ENCODE measurements at regions not wholly inside any gene's neighbourhood (a gene's known extent, or its start where the extent isn't known, plus 50 kb on each side); places are given as distances from the start of the nearest gene placed in this dataset.
"Not testable (repeated sequence)": the region's sequence is repeated elsewhere in the genome, so short reads cannot be mapped to it uniquely, and the experiment has no call there.

- DNase-seq (ENCODE audit: low read depth in 2 of 2), result no peak
Observed at GRCh38 chr22:48416396-48417224, 1411.1 kb downstream of the BRD1 start.

DNA sequence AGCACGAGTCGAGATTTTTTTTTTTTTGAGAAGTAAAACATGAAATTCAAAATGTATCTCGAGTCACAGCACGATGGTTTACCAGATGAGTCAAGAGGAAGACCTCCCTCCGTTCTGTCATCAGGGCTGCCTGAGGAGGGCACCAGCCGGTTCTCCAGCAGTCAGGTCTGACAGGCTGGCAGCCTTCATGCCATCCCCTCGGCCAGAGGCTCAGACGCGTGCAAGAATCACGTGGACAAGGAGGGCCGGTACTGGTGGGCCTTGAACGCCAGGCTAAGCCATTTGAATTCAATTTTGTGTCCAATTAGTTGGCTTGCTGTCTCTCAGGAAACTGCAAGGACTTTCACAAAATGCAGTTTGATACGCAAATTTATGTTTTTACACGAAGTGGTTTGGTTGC lies 1412.2 kb downstream of the BRD1 start:
- no peak for DNase-seq (ENCODE audit: low read depth in 2 of 2)

DNA sequence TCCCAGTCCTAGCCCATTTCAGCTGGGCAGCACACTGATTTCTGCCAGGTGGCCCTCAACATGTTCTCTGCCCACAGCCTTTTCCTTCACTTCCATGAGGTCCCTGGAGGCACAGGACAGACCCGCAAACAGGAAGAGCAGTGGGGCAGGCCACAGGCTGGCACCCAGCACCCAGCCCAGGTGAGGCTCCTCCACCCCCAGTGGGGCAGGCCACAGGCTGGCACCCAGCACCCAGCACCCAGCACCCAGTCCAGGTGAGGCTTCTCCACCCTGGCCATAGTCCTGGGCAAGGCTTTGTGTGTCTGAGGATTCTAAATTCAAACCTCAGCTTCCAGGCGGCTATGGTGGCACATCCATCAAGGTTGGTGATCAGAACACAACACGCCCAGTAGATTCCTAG lies 1413.0 kb downstream of the BRD1 start:
- no peak for DNase-seq (ENCODE audit: low read depth in 2 of 2)

- DNase-seq (ENCODE audit: low read depth in 2 of 2), result not testable (repeated sequence)
Observed at GRCh38 chr22:48412931-48413330, 1414.7 kb downstream of the BRD1 start.

- no peak for DNase-seq (ENCODE audit: low read depth in 2 of 2)
Observed at GRCh38 chr22:48410536-48410935, 1417.1 kb downstream of the BRD1 start.

DNA sequence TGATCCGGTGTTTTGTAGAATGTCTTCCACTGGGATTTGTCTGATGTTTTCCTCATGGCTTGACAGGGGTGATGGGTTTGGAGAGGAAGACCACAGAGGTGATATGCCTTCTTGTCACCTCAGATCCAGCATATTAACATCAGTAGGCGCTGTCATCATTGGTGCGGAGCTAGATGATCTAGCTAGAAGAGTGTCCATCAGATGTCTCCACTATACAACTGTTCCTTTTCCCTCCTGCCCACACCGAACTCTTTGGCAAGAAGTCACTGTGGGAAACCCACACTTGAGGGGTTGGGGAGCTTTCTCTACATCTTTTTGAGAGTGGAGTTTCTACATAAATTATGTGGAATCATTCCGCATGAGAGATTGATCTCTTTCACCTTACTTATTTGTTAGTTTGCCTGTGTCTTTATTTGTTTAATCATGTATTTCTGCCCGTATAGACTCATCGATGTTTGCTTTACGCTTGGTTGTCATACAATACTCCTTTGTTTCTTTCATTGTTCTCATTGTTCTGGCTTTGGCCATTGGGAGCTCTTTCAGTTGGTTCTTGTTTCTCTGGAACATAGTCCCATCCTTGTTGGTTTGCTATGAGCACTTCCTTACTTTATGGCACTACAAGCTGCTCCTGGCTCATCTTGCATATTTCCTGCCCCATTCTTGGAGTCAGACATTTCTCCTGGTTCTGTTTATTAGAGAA lies 1420.3 kb downstream of the BRD1 start:
- no peak for DNase-seq (ENCODE audit: low read depth in 2 of 2)

DNA sequence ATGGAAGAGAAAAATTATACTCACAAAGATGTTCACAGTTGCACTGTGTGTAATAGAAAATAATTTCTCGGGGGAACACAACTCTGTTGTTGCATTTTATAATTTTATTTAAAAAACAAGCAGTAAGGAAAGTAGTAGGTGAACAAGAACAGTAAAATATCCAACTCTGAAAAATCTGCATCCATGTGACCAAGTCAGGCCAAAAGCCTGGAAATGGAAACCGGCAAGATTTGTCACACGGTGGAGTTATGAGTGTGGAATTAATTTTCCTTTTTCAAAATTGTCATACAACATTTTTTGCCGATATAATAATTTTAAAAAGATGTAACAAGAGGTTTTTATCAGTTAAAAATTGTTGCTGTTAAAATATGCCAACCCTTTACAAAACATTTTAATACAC lies 1421.5 kb downstream of the BRD1 start:
- DNase-seq (ENCODE audit: low read depth in 2 of 2), result no peak

- DNase-seq (ENCODE audit: low read depth in 2 of 2), result no peak
Observed at GRCh38 chr22:48405741-48406140, 1421.9 kb downstream of the BRD1 start.

GRCh38 chr22:48404801-48405447 lies 1422.7 kb downstream of the BRD1 start:
- DNase-seq (ENCODE audit: low read depth in 2 of 2), result no peak

DNA sequence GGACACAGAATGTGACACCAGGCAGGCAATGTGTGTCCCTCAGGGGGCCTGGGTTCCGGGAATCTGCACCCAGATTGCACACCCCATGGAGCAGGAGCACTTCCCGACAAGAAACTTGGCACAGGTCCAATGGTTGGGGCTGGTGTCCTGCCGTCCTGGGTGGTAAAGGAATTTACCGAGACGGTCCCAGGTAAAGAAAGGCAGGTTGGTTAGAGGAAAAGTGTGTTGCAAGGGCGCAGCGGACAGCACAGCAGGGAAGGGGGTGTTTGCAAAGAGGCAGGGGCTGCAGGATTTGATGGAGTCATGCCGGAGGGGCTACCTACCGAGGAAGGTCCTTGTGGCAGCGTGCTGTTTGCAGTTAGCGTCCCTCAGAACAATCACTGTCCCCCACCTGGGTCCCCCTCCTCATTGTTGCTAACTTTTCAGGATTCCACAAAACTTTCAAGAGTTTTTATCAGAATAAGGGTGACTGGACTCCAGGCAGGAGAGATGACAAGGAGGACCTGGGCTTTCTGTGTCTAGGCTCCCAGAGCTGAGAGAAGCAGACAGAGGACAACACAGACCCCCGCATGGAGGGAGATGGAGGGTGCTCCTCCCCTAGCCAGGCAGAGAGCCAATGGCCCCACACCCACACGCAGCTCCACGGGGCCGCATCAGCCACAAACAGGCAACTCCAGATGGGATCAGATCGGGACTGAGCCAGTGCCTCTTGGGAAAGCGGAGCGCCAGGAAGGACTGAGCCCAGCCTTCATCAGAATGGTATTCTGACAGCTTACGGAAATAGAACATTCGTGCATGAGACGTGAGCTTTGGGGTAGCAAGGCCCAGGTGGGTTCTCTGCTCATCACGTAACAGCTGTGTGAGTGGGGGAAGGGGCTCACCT lies 1423.9 kb downstream of the BRD1 start:
- DNase-seq (ENCODE audit: low read depth in 2 of 2), result no peak

DNA sequence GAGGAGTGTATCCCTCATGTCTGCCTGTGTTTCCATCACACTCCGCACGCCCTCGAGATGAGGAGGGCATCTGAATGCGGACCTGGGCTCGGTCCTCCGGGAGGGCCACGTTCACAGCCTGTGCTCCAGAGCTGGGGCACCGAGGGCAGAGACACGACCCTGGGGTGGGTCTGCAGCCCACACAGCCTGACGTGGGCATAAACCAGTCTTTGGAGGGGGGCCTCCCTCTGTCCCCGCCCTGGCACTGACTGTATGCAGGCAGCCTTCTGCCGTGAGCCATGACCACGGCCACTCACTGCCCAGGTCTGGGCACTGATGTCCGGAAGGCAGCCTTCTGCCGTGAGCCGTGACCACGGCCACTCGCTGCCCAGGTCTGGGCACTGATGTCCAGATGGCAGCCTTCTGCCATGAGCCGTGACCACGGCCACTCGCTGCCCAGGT lies 1425.1 kb downstream of the BRD1 start:
- no peak for DNase-seq (ENCODE audit: low read depth in 2 of 2)

- not testable (repeated sequence) for DNase-seq (ENCODE audit: low read depth in 2 of 2)
Observed at GRCh38 chr22:48401523-48401922, 1426.2 kb downstream of the BRD1 start.

DNA sequence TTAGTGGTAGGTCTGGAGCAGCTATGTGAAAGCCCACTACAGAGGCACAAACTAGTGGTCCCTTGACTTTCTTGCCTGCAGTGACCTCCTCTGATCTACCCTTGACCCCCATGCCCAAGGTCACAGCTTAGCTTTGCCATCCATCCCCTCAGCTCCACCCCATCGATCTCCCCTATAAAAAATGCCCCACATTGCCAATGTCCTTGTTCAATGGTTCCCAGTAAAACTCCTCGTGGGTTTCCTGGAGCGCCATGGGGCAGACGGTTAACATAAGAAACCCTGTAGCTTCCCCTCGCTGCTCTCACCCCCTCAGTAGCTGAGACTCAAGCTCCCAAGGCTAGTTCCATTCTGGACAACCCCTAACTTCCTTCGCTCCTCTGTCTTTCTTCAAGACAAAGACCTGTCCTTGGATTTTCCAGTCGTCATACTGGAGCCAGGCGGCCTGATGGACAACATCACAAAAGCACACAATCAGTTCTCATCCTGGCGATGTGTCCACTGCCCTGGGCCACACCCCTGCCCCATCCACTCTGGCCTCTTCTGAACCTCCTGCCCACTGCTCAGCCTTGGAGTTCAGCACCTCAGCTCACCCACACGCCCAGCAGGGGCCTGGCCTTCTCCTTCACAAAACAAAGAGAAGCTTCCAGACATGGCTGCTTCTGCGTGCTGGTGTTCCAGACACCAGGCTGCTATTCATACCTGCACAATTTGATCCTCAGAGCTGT lies 1429.3 kb downstream of the BRD1 start:
- no peak for DNase-seq (ENCODE audit: low read depth in 2 of 2)

GRCh38 chr22:48397531-48398180 lies 1430.0 kb downstream of the BRD1 start:
- DNase-seq (ENCODE audit: low read depth in 2 of 2), result no peak

GRCh38 chr22:48396785-48397530 lies 1430.7 kb downstream of the BRD1 start:
- no peak for DNase-seq (ENCODE audit: low read depth in 2 of 2)

- DNase-seq (ENCODE audit: low read depth in 2 of 2), result no peak
Observed at GRCh38 chr22:48396091-48396784, 1431.4 kb downstream of the BRD1 start.

DNA sequence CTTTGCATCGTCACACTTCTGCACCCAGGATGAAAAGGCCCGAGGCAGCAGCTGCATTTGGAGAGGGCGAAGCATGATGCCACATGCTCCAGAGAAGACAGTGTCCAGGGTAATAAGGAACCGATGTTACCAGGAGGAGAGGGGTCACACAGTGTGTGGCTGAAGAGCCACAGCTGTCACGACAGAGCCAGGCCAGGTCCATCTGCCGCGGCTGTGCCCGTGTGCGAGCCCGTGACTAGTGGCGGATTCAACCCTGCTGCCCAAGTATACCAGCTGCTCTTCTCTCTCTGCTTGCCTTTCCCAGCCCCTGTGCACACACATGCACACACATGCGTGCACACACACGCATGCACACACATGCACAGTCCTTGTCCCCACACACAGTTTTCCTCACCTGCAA lies 1432.5 kb downstream of the BRD1 start:
- no peak for DNase-seq (ENCODE audit: low read depth in 2 of 2)

- no peak for DNase-seq (ENCODE audit: low read depth in 2 of 2)
Observed at GRCh38 chr22:48394787-48395186, 1432.9 kb downstream of the BRD1 start.

DNA sequence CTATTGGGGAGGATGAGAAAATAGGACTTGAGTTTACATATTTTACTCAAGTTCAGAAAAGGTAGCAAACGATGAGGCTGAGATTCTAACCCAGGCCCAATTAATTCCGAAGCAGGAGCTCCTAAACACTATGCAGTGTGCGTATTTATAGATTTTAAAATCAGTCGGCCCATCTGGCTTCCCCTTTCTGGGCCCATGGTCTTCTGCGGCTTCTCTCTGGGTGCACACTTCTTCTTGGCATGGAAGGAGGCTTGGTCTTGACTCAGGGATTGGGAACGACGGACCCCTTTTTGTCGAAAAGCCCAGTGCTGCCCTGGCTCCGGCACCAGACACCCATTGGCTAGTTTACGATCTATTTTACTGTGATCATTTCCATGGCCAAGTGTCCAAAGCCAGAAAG lies 1433.8 kb downstream of the BRD1 start:
- DNase-seq (ENCODE audit: low read depth in 2 of 2), result no peak
